Colonic mucosa (tissue), 4 donors: ENCODE measurements at regions not wholly inside any gene's neighbourhood (a gene's known extent, or its start where the extent isn't known, plus 50 kb on each side); places are given as distances from the start of the nearest gene placed in this dataset.

Experiments used
- DNase-seq: peaks from one replicate; pipeline ENCODE4 v3.0.0-alpha.2; 2020
- H3K27ac ChIP-seq: fragments of 200-600 bp; one replicate; pipeline ENCODE4 v1.8.0; 2021
- H3K27me3 ChIP-seq: fragments of 200-600 bp; one replicate; pipeline ENCODE4 v1.8.0; 2021
- H3K36me3 ChIP-seq: fragments of 200-600 bp; one replicate; pipeline ENCODE4 v1.8.0; 2021
- H3K4me1 ChIP-seq: fragments of 200-600 bp; one replicate; pipeline ENCODE4 v1.8.0; 2021; ENCODE audit warnings: mild to moderate bottlenecking
- H3K4me3 ChIP-seq: fragments of 200-600 bp; one replicate; pipeline ENCODE4 v1.8.0; 2021
- H3K9ac ChIP-seq, 2 donors: one replicate each; pipeline ENCODE4 v1.7.0; 2013; ENCODE audit warnings: control low read depth in 2 of 2, low read depth in 2 of 2, low read length in 2 of 2
- H3K9me3 ChIP-seq: fragments of 200-600 bp; one replicate; pipeline ENCODE4 v1.8.0; 2021
- CTCF ChIP-seq: fragments of 200-600 bp; IDR thresholded peaks from one replicate; pipeline ENCODE4 v1.8.0; 2022; ENCODE audit warnings: antibody characterized with exemption, mild to moderate bottlenecking
- intact Hi-C: fragments of 100-400 bp; cut with DNase I; formaldehyde crosslinking; loops from one replicate; pipeline ENCODE4 v1.14.1; 2022
- donor health status: healthy.
- donor health status: DM: no; HTN: no; CAD: no.
- donor health status: DM: no; HTN: no; CAD: no.

GRCh38 chr17:56733833-56734232, 99.9 kb downstream of the C17orf67 start:
- H3K27ac ChIP-seq, result no peak overlapping the region
- H3K4me3 ChIP-seq, result no peak overlapping the region
- H3K36me3 ChIP-seq, result no peaks in the 10 kb centered on the region
- intact Hi-C loops, result no loop called here
- no peaks in the 10 kb centered on the region for H3K9me3 ChIP-seq
- no peaks in the 10 kb centered on the region for H3K4me1 ChIP-seq
- no peak overlapping the region for H3K9ac ChIP-seq
- no peak for DNase-seq
- H3K27me3 ChIP-seq, result no peaks in the 10 kb centered on the region
- TF ChIP-seq CTCF, result no peak

GRCh38 chr17:56735842-56736241, 97.9 kb downstream of the C17orf67 start:
- DNase-seq, result no peak
- no peaks in the 10 kb centered on the region for H3K36me3 ChIP-seq
- H3K27ac ChIP-seq, result no peak overlapping the region
- intact Hi-C loops, result no loop called here
- no peak for TF ChIP-seq CTCF
- H3K9me3 ChIP-seq, result no peaks in the 10 kb centered on the region
- H3K27me3 ChIP-seq, result no peaks in the 10 kb centered on the region
- H3K4me3 ChIP-seq, result no peak overlapping the region
- no peaks in the 10 kb centered on the region for H3K4me1 ChIP-seq
- no peak overlapping the region for H3K9ac ChIP-seq

- H3K4me1 ChIP-seq, result no peaks in the 10 kb centered on the region
- H3K4me3 ChIP-seq, result no peak overlapping the region
- no peak for DNase-seq
- TF ChIP-seq CTCF, result no peak
- intact Hi-C loops, result no loop called here
- no peaks in the 10 kb centered on the region for H3K9me3 ChIP-seq
- H3K27ac ChIP-seq, result no peak overlapping the region
- H3K9ac ChIP-seq, result no peak overlapping the region
- H3K36me3 ChIP-seq, result no peaks in the 10 kb centered on the region
- no peaks in the 10 kb centered on the region for H3K27me3 ChIP-seq
Observed at GRCh38 chr17:56737421-56738161, 96.1 kb downstream of the C17orf67 start.

- H3K4me1 ChIP-seq, result no peaks in the 10 kb centered on the region
- no peaks in the 10 kb centered on the region for H3K36me3 ChIP-seq
- intact Hi-C loops, result no loop called here
- no peak overlapping the region for H3K4me3 ChIP-seq
- H3K27ac ChIP-seq, result no peak overlapping the region
- TF ChIP-seq CTCF, result no peak
- no peaks in the 10 kb centered on the region for H3K27me3 ChIP-seq
- no peak overlapping the region for H3K9ac ChIP-seq
- no peak for DNase-seq
- H3K9me3 ChIP-seq, result no peaks in the 10 kb centered on the region
Observed at GRCh38 chr17:56739376-56739775, 94.3 kb downstream of the C17orf67 start.

- no peaks in the 10 kb centered on the region for H3K27me3 ChIP-seq
- no peak for DNase-seq
- H3K4me1 ChIP-seq, result no peaks in the 10 kb centered on the region
- H3K9ac ChIP-seq, result no peak overlapping the region
- H3K36me3 ChIP-seq, result no peaks in the 10 kb centered on the region
- intact Hi-C loops, result no loop called here
- H3K9me3 ChIP-seq, result no peaks in the 10 kb centered on the region
- H3K27ac ChIP-seq, result no peak overlapping the region
- no peak overlapping the region for H3K4me3 ChIP-seq
- TF ChIP-seq CTCF, result no peak
Observed at GRCh38 chr17:56739776-56740175, 93.9 kb downstream of the C17orf67 start.
